MM.1S (cell line): ENCODE measurements at regions not wholly inside any gene's neighbourhood (a gene's known extent, or its start where the extent isn't known, plus 50 kb on each side); places are given as distances from the start of the nearest gene placed in this dataset.

Source experiments
- EZH2 ChIP-seq: fragments of 300-600 bp; sonication (generic); optimal IDR thresholded peaks from 2 replicates; pipeline ENCODE3; 2017; ENCODE audit warnings: low read depth, mild to moderate bottlenecking, antibody characterized with exemption, low read length, mixed read lengths
- EZH2phosphoT487 ChIP-seq: fragments of 300-600 bp; sonication (generic); IDR thresholded peaks from 2 replicates; pipeline ENCODE4 v1.6.1; 2018; ENCODE audit warnings: antibody characterized with exemption, low read length
- TF ChIP-seq, protein P1 (sequence below): fragments of 300-600 bp; sonication (generic); IDR thresholded peaks from 2 replicates; pipeline ENCODE4 v1.5.1; 2016; ENCODE audit warnings: antibody characterized with exemption, low read length, mixed read lengths

DNA sequence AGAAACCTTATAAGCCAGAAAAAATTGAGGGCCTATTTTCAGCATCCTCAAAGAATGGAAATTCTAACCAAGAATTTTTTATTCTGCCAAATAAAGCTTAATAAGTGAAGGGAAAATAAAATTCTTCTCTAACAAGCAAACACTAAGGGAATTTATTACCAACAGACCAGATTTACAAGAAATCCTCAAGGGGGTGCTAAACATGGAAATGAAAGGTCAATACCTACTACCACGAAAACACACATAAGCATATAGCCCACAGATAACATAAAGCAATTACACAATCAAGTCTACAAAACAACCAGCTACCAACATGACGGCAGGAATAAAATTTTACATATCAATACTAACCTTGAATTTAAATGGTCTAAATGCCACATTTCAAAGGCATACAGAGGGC lies 883.5 kb downstream of the SI start:
- TF ChIP-seq, protein P1, sequence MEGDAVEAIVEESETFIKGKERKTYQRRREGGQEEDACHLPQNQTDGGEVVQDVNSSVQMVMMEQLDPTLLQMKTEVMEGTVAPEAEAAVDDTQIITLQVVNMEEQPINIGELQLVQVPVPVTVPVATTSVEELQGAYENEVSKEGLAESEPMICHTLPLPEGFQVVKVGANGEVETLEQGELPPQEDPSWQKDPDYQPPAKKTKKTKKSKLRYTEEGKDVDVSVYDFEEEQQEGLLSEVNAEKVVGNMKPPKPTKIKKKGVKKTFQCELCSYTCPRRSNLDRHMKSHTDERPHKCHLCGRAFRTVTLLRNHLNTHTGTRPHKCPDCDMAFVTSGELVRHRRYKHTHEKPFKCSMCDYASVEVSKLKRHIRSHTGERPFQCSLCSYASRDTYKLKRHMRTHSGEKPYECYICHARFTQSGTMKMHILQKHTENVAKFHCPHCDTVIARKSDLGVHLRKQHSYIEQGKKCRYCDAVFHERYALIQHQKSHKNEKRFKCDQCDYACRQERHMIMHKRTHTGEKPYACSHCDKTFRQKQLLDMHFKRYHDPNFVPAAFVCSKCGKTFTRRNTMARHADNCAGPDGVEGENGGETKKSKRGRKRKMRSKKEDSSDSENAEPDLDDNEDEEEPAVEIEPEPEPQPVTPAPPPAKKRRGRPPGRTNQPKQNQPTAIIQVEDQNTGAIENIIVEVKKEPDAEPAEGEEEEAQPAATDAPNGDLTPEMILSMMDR, result no peak; the same call in 1 of the 2 replicates
- TF ChIP-seq EZH2phosphoT487 (no peak), EZH2 (no peak)
